ENCODE measurements at regions not wholly inside any gene's neighbourhood (a gene's known extent, or its start where the extent isn't known, plus 50 kb on each side); places are given as distances from the start of the nearest gene placed in this dataset.

GRCh38 chrX:9196961-9197640 lies 163.2 kb upstream of the FAM9B start:
- DNase-seq = no peak

- DNase-seq = no peak
Observed at GRCh38 chrX:9204560-9204959, 170.6 kb upstream of the FAM9B start.

- no peak for DNase-seq
Observed at GRCh38 chrX:9205599-9206223, 171.8 kb upstream of the FAM9B start.

GRCh38 chrX:9207142-9207541 lies 173.2 kb upstream of the FAM9B start:
- no peak for DNase-seq

- DNase-seq = no peak
Observed at GRCh38 chrX:9211269-9211668, 177.3 kb upstream of the FAM9B start.

- no peak for DNase-seq
Observed at GRCh38 chrX:9221781-9222180, 187.9 kb upstream of the FAM9B start.

- no peak for DNase-seq
Observed at GRCh38 chrX:9222299-9222698, 188.4 kb upstream of the FAM9B start.

GRCh38 chrX:9227276-9227675 lies 193.3 kb upstream of the FAM9B start:
- DNase-seq = no peak

GRCh38 chrX:9231491-9231890 lies 197.6 kb upstream of the FAM9B start:
- DNase-seq = no peak

GRCh38 chrX:9233141-9233540 lies 199.2 kb upstream of the FAM9B start:
- DNase-seq = no peak

- no peak for DNase-seq
Observed at GRCh38 chrX:9234315-9234714, 200.4 kb upstream of the FAM9B start.

GRCh38 chrX:9235722-9236121 lies 201.8 kb upstream of the FAM9B start:
- no peak for DNase-seq

GRCh38 chrX:9240956-9241355 lies 207.0 kb upstream of the FAM9B start:
- DNase-seq = no peak

- no peak for DNase-seq
Observed at GRCh38 chrX:9241427-9241826, 207.5 kb upstream of the FAM9B start.

- DNase-seq = no peak
Observed at GRCh38 chrX:9249051-9249846, 215.3 kb upstream of the FAM9B start.

- no peak for DNase-seq
Observed at GRCh38 chrX:9252182-9252581, 212.7 kb upstream of the TBL1X start.

- no peak for DNase-seq
Observed at GRCh38 chrX:9253211-9253610, 211.6 kb upstream of the TBL1X start.

- DNase-seq = no peak
Observed at GRCh38 chrX:9257718-9258420, 207.0 kb upstream of the TBL1X start.

- no peak for DNase-seq
Observed at GRCh38 chrX:9258421-9259104, 206.3 kb upstream of the TBL1X start.

GRCh38 chrX:9260603-9261002 lies 204.3 kb upstream of the TBL1X start:
- DNase-seq = no peak

- no peak for DNase-seq
Observed at GRCh38 chrX:9267415-9267814, 197.4 kb upstream of the TBL1X start.

GRCh38 chrX:9269134-9269533 lies 195.7 kb upstream of the TBL1X start:
- DNase-seq = no peak
